Sciatic nerve (tissue), 2 donors: ENCODE measurements at regions not wholly inside any gene's neighbourhood (a gene's known extent, or its start where the extent isn't known, plus 50 kb on each side); places are given as distances from the start of the nearest gene placed in this dataset.
A peak's percentile ranks its signal among the peaks of the same experiment; 100 is the strongest.

Experiments
- ATAC-seq: fragments of 200-7000 bp; cut with Tn5 transposase; one replicate; pipeline ENCODE4 v1.9.1; 2020; ENCODE audit warnings: mild to moderate bottlenecking, moderate library complexity
- DNase-seq: peaks from one replicate; pipeline ENCODE4 v3.0.0-alpha.2; 2020; ENCODE audit warnings: low spot score
- intact Hi-C: fragments of 100-400 bp; cut with DNase I; formaldehyde crosslinking; loops from one replicate; pipeline ENCODE4 v1.14.2; 2022
- donor health status: DM: no; HTN: no; CAD: no.
- donor health status: DM: no; HTN: no; CAD: no.

DNA sequence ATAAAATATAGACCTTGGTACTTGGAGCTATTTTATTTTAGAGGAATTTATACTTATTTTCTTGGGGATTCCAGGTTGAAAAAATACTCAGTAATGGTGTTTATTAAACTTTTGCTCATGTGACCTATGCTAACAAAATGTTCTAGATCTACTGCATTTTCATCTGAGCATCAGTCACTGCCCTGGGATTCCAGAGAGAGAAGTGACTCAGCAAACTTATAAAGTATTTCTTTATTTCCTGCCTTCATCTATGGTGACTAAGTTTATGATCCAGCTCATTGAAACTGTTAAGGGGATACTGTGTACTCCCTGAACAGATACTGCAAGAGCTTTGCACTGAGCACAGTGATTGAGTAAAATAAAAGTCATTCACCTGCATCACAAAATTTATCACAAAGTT lies 298.5 kb upstream of the CDH18 start:
- intact Hi-C loops = no loop called here
- ATAC-seq (no peak), DNase-seq (no peak)

DNA sequence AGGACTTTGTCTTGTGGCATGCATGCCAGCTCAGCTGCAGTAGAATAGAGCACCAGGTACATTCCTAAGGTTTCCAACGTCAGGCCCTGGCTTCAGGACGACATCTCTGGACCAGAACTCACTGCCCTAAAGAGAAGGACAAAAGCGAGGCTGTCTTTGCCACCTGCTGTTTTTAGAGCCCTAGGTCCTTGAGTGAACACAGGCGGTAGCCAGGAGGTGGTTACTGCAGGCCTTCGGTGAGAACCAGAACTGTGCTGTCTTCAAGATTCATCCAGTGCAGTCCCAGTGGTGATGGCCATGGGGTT lies 288.9 kb upstream of the CDH18 start:
- DNase-seq (no peak), ATAC-seq (no peak)

DNA sequence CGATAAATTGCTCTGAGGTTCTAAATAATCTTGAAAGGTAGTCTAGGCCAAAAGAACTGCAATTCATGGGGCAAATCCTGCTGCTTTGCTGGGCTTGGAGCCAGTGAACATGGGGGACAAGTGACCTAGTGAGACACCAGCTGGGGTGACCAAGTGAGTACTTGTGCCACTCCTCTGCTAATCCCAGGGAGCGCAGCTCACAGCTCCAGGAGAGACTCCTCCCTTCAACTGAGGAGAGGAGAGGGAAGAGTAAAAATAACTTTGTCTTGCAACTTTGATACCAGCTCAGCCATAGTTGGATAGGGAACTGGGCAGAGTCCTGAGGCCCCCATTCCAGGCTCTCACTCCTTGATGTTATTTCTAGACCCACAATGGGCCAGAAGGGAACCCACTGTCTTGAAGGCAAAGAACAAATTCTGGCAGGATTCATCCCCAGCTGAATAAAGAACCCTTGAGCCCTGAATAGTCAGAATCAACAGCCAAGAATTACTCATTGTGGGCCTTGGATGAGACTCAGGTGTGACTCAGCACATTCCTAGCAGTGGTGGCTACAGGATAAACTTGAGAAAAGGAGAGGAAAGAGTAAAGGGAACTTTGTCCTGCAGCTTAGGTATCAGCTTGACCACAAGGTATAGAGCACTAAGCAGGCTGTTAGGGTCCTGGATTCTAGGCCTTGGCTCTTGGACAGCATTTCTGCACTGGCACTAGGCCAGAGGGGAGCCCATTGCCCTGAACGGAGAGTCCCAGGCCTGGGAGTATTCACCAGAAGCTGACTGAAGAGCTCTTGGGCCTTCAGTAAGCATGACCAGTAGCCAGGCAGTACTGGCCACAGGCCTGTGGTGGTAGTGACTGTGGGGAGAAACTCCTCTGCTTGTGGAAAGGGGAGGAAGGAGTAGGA lies 288.3 kb upstream of the CDH18 start:
- DNase-seq = no peak
- ATAC-seq = peak; percentile 13
- intact Hi-C loops = no loop called here

More for the DNA sequence above, 288.9 kb upstream of the CDH18 start:
- intact Hi-C loops = no loop called here

DNA sequence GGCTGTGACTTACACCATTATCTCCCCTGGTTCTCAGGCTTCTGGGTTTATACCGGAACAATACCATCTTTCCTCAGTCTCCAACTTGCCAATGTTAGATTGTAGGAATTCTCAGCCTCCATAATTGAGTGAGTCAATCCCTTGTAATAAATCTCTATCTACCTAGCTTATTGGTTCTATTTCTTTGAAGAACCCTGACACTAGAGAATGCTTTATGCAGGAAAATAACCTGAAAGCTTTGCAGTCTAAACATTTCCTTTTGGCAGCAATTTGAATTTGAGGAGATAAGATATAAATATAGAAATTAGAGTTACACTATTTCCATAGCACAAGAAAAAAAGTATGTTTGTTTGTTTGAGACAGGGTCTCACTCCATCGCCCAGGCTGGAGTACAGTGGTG lies 278.1 kb upstream of the CDH18 start:
- DNase-seq (no peak), ATAC-seq (no peak)
- intact Hi-C loops = no loop called here

DNA sequence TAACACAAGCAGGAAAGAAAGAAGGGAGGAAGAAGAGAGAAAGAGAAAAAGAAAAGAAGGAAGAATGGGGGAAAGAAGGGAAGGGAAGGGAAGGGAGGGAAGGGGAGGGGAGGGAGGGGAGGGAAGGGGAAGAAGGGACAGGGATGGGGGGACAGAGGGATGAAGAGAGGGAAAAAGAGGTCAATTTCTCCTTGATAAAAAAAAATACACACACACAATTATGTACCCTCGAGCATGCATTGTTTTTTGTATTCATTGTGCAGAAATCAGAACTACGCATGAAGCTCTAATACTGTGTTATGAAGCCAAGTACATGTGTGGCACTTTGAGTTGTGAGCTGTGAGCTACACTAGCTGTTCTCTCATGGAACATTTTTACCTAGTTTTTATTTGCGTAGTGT lies 274.9 kb upstream of the CDH18 start:
- no peak for ATAC-seq
- intact Hi-C loops = no loop called here
- DNase-seq = no peak

DNA sequence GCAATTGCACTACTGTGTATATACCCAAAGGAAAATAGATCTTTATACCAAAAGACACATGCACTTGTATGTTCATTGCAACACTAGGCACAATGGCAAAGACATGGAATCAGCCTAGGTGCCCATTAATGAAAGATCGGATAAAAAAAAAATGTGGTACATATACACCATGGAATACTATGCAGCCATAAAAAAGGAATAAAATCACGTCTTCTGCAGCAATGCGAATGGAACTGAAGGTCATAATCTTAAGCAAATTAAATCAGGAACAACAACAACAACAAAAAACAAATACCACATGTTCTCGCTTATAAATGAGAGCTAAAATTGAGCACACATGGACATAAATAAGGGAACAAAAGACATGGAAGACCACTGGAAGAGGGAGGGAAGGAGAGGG lies 266.7 kb upstream of the CDH18 start:
- DNase-seq = no peak
- ATAC-seq = no peak
- intact Hi-C loops = no loop called here

DNA sequence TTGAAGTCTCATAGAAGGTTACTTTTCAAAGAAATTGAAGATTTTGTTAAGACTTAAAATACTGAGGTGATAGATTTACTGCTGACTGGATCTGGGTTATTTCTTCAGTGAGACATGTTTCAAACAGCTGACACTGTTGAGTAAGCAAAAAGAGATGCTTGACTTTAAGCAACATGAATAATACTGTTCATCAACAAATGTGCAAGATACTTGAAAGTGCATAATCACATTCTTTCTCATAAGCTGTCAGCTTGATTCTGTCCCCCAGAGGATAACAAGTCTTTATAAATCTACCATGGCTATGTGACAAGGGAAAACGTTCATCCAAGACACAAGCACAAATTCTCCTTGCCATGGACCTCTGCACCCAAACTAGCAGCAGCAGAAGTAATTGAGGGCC lies 260.1 kb upstream of the CDH18 start:
- intact Hi-C loops = no loop called here
- DNase-seq = no peak
- ATAC-seq = no peak

DNA sequence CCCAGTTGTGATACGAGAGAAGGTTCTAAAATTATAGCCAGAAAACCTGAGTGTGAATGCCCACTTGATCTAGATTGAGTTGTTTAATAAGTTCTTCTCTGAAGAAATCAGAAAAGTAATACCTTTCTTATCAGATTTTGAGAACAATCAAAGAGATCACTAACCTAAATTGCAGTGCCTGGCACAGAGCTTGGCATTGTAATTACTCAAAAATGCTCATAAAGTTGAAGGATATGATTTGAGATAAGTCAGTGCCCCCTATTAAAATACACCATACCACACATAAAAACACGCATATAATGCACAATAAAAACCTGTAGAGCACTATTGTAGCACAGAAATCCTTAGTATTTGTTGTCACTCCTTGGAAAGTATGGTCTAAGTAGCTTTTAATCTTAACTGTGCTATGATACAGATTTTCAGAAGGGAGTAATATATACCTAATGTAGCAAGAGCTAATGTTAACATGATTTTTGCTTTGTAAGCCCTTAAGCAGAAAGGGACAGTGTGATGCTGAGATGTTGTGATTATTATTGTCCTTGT lies 257.5 kb upstream of the CDH18 start:
- ATAC-seq (no peak), DNase-seq (no peak)
- intact Hi-C loops = no loop called here

DNA sequence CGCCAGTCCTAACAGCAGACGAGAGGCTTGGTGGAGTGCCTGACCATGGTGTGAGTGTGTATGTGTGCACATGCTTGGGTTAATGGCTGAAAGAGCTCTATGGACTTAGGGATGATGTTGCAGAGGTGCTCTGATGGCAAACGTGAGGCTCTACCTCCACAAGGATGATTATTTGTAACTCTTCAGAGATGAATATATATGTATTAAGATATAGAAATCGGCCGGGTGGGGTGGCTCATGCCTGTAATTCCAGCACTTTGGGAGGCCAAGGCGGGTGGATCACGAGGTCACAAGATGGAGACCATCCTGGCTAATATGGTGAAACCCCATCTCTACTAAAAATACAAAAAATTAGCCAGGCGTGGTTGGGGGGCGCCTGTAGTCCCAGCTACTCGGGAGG lies 253.4 kb upstream of the CDH18 start:
- intact Hi-C loops = no loop called here
- ATAC-seq (no peak), DNase-seq (no peak)

DNA sequence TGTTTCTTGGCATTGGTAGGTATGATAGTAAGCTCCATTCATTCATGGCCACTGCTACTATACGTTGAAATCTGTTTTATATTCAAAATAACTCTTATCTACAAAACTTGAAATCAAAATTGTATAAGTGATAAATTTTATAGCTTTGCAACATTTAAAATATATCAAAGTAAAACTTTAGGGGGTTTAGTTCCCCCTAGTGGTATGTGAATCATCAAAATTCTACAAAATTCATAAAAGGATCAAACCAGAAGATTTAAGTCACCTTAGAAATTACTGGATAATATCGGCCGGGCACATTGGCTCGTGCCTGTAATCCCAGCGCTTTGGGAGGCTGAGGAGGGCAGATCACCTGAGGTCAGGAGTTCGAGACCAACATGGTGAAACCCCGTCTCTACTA lies 243.0 kb upstream of the CDH18 start:
- ATAC-seq (no peak), DNase-seq (no peak)
- intact Hi-C loops = loop anchor here (5.0 kb wide), 1 partner anchor 1891 kb away; no protein-coding TSS in a partner anchor

DNA sequence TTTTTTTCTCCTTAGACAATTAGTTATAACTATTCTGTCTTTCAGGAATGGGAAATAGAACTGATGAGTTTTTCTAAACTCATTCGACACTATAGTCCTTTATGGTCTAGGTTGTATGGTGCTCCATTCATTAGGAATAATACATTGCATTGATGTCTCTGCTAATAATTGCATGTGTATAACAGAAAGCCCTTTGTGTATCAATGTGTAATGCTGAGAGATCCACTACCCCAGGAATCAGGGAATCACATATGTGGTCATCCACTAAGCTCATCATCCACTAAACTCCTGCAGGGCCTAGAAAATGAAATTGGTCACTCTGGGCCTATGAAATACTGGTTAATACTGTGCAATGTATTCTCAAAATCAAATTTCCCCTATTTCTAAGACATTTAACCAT lies 242.0 kb upstream of the CDH18 start:
- no peak for ATAC-seq
- no peak for DNase-seq
- intact Hi-C loops = loop anchor here (5.0 kb wide), 1 partner anchor 1892 kb away; no protein-coding TSS in a partner anchor

DNA sequence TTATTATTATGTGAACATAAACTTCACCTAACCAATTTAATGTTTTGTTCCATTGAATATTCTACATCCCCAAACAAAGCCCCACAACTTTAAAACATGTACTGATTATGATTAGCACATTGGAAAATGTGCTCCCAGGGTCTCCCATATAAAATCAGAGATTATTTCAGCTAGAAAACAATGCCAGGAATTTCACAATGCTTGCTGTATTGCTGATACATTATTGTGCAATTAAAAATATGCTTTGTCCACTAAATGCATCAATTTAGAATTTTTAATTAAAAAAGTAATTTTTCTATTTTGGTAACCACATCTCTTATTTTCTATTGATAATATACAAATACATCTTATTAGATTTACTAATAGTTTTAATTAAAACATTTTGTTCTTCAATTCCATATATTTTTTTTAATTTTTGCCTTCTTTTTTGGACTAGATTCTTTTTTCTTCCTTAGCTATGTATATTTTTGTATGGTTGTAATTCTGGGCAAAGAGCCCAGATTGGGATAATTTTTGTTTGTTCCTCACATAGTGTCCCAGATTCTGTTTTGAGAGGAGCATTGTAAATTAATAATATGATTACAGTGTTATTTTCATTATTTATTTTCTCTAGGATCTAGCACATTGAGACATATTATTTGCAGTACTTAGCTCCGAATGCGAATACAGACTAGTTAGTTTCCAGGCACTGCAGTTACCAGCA lies 241.5 kb upstream of the CDH18 start:
- no peak for DNase-seq
- ATAC-seq = no peak
- intact Hi-C loops = loop anchor here (5.0 kb wide), 1 partner anchor 1893 kb away; no protein-coding TSS in a partner anchor

DNA sequence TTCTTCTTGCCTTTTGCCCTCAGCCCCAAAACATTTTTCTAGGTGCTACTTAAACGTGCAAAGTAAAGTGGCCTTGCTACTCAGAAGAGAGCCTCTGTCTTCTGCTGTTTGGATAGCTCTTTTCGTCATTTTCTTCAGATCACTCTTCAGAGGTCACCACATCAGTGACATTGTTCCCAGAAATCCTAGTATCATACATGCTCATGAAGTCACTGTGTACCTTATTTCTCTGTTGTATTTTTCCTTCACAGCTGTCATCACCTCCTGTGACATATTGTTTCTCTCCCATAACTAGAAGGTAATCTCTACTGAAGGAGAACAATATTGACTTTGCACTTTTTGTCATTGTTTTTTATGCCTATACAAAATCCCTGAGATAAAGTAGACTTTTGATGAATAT lies 237.0 kb upstream of the CDH18 start:
- no peak for DNase-seq
- no peak for ATAC-seq
- intact Hi-C loops = no loop called here

DNA sequence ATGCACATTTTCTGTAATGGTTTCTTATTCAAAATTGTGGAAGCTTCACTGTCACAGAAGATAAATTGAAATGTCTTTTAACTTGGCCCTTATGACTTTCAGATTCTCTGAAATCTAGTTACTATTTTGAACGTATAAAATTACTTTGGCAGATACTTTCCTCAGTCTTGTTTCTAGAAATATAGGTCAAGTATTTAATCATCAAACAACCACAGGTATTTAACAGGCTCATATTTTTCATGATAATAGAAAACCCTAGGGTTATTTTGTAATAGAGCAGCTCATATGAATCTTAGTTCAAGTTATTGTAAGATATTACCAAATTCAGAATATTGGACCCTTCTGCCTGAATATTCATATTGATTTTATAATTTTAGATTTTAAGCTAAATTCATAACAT lies 236.0 kb upstream of the CDH18 start:
- intact Hi-C loops = no loop called here
- ATAC-seq = no peak

DNA sequence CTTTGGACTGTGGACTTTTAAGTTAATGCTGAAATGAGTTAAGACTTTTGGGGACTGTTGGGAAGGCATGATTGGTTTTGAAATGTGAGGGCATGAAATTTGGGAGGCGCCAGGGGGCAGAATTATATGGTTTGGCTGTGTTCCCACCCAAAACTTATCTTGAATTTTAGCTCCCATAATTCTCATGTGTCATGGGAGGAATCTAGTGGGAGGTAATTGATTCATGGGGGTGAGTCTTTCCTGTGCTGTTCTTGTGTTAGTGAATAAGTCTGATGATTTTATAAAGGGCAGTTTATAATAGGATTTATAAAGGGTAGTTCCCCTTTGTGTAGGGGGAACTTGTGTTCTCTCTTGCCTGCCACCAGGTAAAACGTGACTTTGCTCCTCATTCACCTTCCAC lies 235.5 kb upstream of the CDH18 start:
- intact Hi-C loops = no loop called here
- DNase-seq = no peak
- ATAC-seq = no peak

More for the DNA sequence above, 236.0 kb upstream of the CDH18 start:
- no peak for DNase-seq

DNA sequence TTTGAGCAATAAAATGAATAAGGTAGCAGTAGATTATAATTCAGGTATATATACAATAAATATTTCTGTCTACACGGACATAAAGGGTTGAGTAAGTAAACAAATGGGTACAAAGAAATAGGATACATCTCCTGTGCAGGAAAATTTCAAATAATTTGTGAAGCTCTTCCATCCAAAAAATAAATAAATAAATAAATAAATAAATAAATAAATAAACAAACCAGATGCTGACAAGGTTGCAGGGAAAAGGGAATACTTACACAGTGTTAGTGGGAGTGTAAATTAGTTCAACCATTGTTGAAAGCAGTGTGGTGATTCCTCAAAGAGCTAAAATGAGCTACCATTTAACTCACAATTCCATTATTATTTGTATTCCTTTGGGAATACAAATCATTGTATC lies 227.3 kb upstream of the CDH18 start:
- intact Hi-C loops = no loop called here
- ATAC-seq (no peak), DNase-seq (no peak)

DNA sequence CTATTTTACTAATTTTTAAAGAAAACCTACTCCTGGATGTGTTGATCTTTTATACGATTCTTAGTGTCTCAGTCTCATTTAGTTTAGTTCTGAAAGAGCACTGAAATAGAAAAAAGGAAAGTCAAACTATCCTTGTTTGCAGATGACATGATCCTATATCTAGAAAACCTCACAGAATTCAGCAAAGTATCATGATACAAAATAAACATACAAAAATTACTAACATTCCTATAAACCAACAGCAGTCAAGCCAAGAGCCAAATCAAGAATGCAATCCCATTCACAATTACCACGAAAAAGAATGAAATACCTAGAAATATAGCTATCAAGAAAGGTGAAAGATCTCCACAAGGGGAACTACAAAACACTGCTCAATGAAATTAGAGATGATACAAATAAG lies 225.8 kb upstream of the CDH18 start:
- DNase-seq (no peak), ATAC-seq (no peak)
- intact Hi-C loops = no loop called here

DNA sequence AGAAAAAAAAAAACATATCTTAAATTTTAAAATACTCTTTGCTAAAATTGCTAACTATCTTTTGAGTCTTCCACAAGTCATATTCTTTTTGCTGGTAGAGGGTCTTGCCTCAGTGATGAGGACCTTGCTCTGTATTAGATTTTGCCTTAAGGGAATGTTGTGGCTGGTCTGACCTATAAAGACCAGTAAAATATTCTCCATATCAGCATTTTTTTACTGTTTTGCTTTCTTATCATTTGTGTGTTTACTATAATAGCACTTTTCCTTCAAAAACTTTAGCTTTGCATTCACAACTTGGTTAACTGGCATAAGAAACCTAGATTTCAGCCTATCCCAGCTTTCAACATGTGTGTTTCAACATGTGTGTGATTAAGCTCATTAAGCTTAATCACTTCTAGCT lies 224.7 kb upstream of the CDH18 start:
- intact Hi-C loops = no loop called here
- no peak for ATAC-seq

DNA sequence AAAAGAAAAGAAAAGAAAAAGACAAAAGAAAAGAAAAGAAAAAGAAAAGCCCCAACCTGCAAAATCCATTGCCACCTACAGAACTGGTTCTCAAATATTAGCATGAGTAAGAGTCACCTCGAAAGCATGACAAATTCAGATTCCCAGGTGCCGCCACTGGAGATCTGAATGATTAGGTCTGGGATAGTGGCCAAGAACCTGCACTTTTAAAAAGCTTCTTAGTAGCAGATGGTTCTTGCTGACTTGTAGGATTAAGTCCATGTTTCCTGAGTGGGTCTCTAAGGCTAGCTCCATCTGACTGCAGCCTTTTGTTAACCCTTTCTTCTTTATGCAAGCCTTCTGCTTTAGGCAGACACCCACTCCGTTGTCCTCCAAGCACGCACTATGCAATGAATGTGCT lies 178.5 kb upstream of the CDH18 start:
- intact Hi-C loops = no loop called here
- DNase-seq = no peak
- no peak for ATAC-seq

More for the DNA sequence above, 224.7 kb upstream of the CDH18 start:
- DNase-seq = no peak

DNA sequence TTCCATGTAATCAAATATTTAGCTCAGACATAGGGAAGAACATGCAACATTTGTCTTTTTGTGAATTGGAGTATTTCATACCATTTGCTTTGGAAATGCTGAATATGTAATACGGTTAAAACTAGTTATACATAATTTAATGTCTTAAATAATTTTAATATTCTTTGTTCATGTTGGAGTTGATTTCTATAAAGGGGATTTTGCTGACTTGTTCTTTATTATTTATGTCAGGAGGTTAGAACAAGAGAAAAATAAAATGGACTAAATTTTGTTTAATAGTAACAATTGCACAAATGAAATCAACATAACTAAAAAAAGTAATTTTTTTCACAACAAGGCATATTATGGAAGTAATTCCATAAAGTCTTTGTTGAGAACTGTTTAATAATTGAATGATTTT lies 170.0 kb upstream of the CDH18 start:
- intact Hi-C loops = loop anchor here (2.0 kb wide), 1 partner anchor 47 kb away; no protein-coding TSS in a partner anchor
- DNase-seq = no peak
- ATAC-seq = no peak
